SK-N-SH (cell line): ENCODE measurements at regions not wholly inside any gene's neighbourhood (a gene's known extent, or its start where the extent isn't known, plus 50 kb on each side); places are given as distances from the start of the nearest gene placed in this dataset.

Source experiments
- CTCF ChIA-PET: fragments of 300-600, 350-600 bp; formaldehyde crosslinking; extraction: SDS; loops from one replicate; lab custom pipeline; 2021; lab: Yijun Ruan, JAX
- POLR2A ChIA-PET: fragments of 350-600 bp; sonication (Branson Sonifier 250); formaldehyde crosslinking; extraction: SDS; loops from one replicate; lab custom pipeline; 2020; ENCODE audit warnings: antibody characterized with exemption, inconsistent platforms; lab: Yijun Ruan, JAX
- DNase-seq: peaks from one replicate; pipeline ENCODE4 v3.0.0; 2012
- H2AFZ ChIP-seq: fragments of 200-600 bp; sonication (generic); 2 replicates; pipeline ENCODE4 v1.8.1; 2016; ENCODE audit warnings: antibody characterized with exemption, mild to moderate bottlenecking, low read depth
- H3F3A ChIP-seq: fragments of 200-600 bp; sonication (generic); replicated peaks from 2 replicates; pipeline ENCODE3; 2016; ENCODE audit warnings: antibody characterized with exemption, mild to moderate bottlenecking; ENCODE audit not compliant: insufficient read depth
- H3K27ac ChIP-seq, 2 experiments: fragments of 200-500 bp in 1 of 2; fragments of 200-600 bp in 1 of 2; sonication (Bioruptor generic) in 1 of 2; sonication (generic), shearing (Covaris generic) in 1 of 2; 2 replicates each; pipeline versions ENCODE4 v1.5.1 to v1.6.1; 2014 to 2016; ENCODE audit warnings: low read depth in 2 of 2, inconsistent platforms in 1 of 2, low read length in 1 of 2, mild to moderate bottlenecking in 1 of 2, mixed read lengths in 1 of 2
- H3K27me3 ChIP-seq: fragments of 200-600 bp; sonication (generic), shearing (Covaris generic); 2 replicates; pipeline ENCODE4 v1.6.1; 2016; ENCODE audit warnings: mixed run types; ENCODE audit not compliant: insufficient read depth
- H3K36me3 ChIP-seq, 2 experiments: fragments of 200-500 bp in 1 of 2; fragments of 200-600 bp in 1 of 2; sonication (Bioruptor generic) in 1 of 2; sonication (generic) in 1 of 2; replicated peaks in 1 of 2; 2 replicates each; pipeline versions ENCODE3 to v1.5.1; 2014 to 2016; ENCODE audit warnings: low read length in 1 of 2, mild to moderate bottlenecking in 1 of 2; ENCODE audit not compliant: insufficient read depth in 2 of 2, control insufficient read depth in 1 of 2
- H3K4me1 ChIP-seq, 2 experiments: fragments of 200-500 bp in 1 of 2; fragments of 200-600 bp in 1 of 2; sonication (Bioruptor generic) in 1 of 2; sonication (generic), shearing (Covaris generic) in 1 of 2; 2 replicates each; pipeline versions ENCODE4 v1.5.1 to v1.6.1; 2014 to 2016; ENCODE audit warnings: low read depth in 1 of 2, low read length in 1 of 2, mixed run types in 1 of 2; ENCODE audit not compliant: insufficient read depth in 2 of 2, control insufficient read depth in 1 of 2
- H3K4me2 ChIP-seq: fragments of 200-600 bp; sonication (generic), shearing (Covaris generic); 2 replicates; pipeline ENCODE4 v1.6.1; 2017; ENCODE audit warnings: mixed run types
- H3K4me3 ChIP-seq, 2 experiments: fragments of 200-500 bp in 1 of 2; fragments of 200-600 bp in 1 of 2; sonication (Bioruptor generic) in 1 of 2; sonication (generic), shearing (Covaris generic) in 1 of 2; 2 replicates each; pipeline versions ENCODE4 v1.5.1 to v1.8.1; 2014 to 2016; ENCODE audit warnings: low read depth in 2 of 2, inconsistent platforms in 1 of 2, low read length in 1 of 2, mild to moderate bottlenecking in 1 of 2, mixed read lengths in 1 of 2, moderate library complexity in 1 of 2
- H3K79me2 ChIP-seq: fragments of 200-600 bp; sonication (generic); 2 replicates; pipeline ENCODE4 v1.8.1; 2017; ENCODE audit warnings: mild to moderate bottlenecking; ENCODE audit not compliant: insufficient read depth
- H3K9ac ChIP-seq: fragments of 200-600 bp; sonication (generic); 2 replicates; pipeline ENCODE4 v1.6.1; 2017; ENCODE audit warnings: mixed run types
- H3K9me2 ChIP-seq: fragments of 200-600 bp; sonication (generic); 2 replicates; pipeline ENCODE4 v1.6.1; 2017; ENCODE audit warnings: mixed run types
- H3K9me3 ChIP-seq: fragments of 200-600 bp; sonication (generic); 2 replicates; pipeline ENCODE4 v1.6.1; 2017; ENCODE audit warnings: mixed run types, mild to moderate bottlenecking, moderate library complexity
- H4K20me1 ChIP-seq: fragments of 200-600 bp; sonication (generic); 2 replicates; pipeline ENCODE4 v1.6.1; 2017; ENCODE audit warnings: mild to moderate bottlenecking, mixed run types; ENCODE audit not compliant: insufficient read depth
- EP300 ChIP-seq, 2 experiments: IDR thresholded peaks; 2 replicates each; pipeline versions ENCODE4 v1.4.0 to v1.6.1; 2012; ENCODE audit warnings: borderline replicate concordance in 1 of 2, low read depth in 1 of 2, low read length in 1 of 2
- EZH2phosphoT487 ChIP-seq: fragments of 200-600 bp; sonication (generic); IDR thresholded peaks from 2 replicates; pipeline ENCODE4 v1.6.1; 2017; ENCODE audit warnings: low read depth, mixed run types, mild to moderate bottlenecking, antibody characterized with exemption, moderate library complexity, borderline replicate concordance
- FOSL2 ChIP-seq: IDR thresholded peaks from 2 replicates; pipeline ENCODE4 v1.4.0; 2012; ENCODE audit warnings: low read depth, mild to moderate bottlenecking, moderate library complexity, borderline replicate concordance
- FOXJ3 ChIP-seq: sonication (generic); formaldehyde crosslinking; IDR thresholded peaks from 2 replicates; pipeline ENCODE4 v1.5.1; 2020; ENCODE audit warnings: mild to moderate bottlenecking, missing genetic modification reagents
- FOXM1 ChIP-seq: IDR thresholded peaks from 2 replicates; pipeline ENCODE4 v1.4.0; 2012; ENCODE audit warnings: low read depth, mild to moderate bottlenecking
- GABPA ChIP-seq: IDR thresholded peaks from 2 replicates; pipeline ENCODE4 v1.4.0; 2012; ENCODE audit warnings: low read depth, mild to moderate bottlenecking
- GATA2 ChIP-seq: sonication (generic); formaldehyde crosslinking; IDR thresholded peaks from 2 replicates; pipeline ENCODE4 v1.5.0; 2020; ENCODE audit warnings: mild to moderate bottlenecking, missing genetic modification reagents
- JUND ChIP-seq: IDR thresholded peaks from 2 replicates; pipeline ENCODE4 v1.4.0; 2012
- MEF2A ChIP-seq: IDR thresholded peaks from 2 replicates; pipeline ENCODE4 v1.4.0; 2012; ENCODE audit warnings: low read depth, borderline replicate concordance
- POLR2AphosphoS5 ChIP-seq: IDR thresholded peaks from 2 replicates; pipeline ENCODE4 v1.6.1; 2012; ENCODE audit warnings: low read depth, low read length
- RAD21 ChIP-seq: IDR thresholded peaks from 2 replicates; pipeline ENCODE4 v1.6.1; 2012; ENCODE audit warnings: mild to moderate bottlenecking, low read length
- RFX5 ChIP-seq: IDR thresholded peaks from 2 replicates; pipeline ENCODE4 v1.6.1; 2012; ENCODE audit warnings: mild to moderate bottlenecking, improper control_type of control experiment, low read length
- RXRA ChIP-seq: IDR thresholded peaks from 2 replicates; pipeline ENCODE4 v1.4.0; 2012; ENCODE audit warnings: low read depth, mild to moderate bottlenecking, borderline replicate concordance
- SIN3A ChIP-seq: IDR thresholded peaks from 2 replicates; pipeline ENCODE4 v1.6.1; 2012; ENCODE audit warnings: low read depth, mild to moderate bottlenecking, low read length, moderate library complexity, borderline replicate concordance
- SMC3 ChIP-seq: IDR thresholded peaks from 2 replicates; pipeline ENCODE4 v1.6.1; 2012; ENCODE audit warnings: low read depth, low read length, improper control_type of control experiment
- TAF1 ChIP-seq: IDR thresholded peaks from 2 replicates; pipeline ENCODE4 v1.6.1; 2012; ENCODE audit warnings: low read depth, mild to moderate bottlenecking, low read length, moderate library complexity, borderline replicate concordance
- TEAD4 ChIP-seq: IDR thresholded peaks from 2 replicates; pipeline ENCODE4 v1.4.0; 2012; ENCODE audit warnings: mild to moderate bottlenecking, borderline replicate concordance; ENCODE audit not compliant: insufficient read depth
- YY1 ChIP-seq: IDR thresholded peaks from 2 replicates; pipeline ENCODE4 v1.4.0; 2012; ENCODE audit warnings: low read depth, mild to moderate bottlenecking
- WGBS: methylation state at CpG from one replicate; pipeline ENCODE4 v1.1.6; 2017; ENCODE audit warnings: low lambda C conversion rate; 5-methylcytosine and 5-hydroxymethylcytosine counted together
- TF ChIP-seq, protein P1 (sequence below): fragments of 150-350 bp; IDR thresholded peaks from 2 replicates; pipeline ENCODE4 v1.6.1; 2017; ENCODE audit warnings: antibody characterized with exemption, low read length, low read depth, borderline replicate concordance
- TF ChIP-seq, protein P2 (sequence below): IDR thresholded peaks from 2 replicates; pipeline ENCODE4 v1.4.0; 2012; ENCODE audit warnings: low read depth, borderline replicate concordance
- TF ChIP-seq, protein P3 (sequence below): fragments of 200-600 bp; sonication (generic); IDR thresholded peaks from 2 replicates; pipeline ENCODE4 v1.6.1; 2017; ENCODE audit warnings: antibody characterized with exemption, mild to moderate bottlenecking, moderate library complexity

DNA sequence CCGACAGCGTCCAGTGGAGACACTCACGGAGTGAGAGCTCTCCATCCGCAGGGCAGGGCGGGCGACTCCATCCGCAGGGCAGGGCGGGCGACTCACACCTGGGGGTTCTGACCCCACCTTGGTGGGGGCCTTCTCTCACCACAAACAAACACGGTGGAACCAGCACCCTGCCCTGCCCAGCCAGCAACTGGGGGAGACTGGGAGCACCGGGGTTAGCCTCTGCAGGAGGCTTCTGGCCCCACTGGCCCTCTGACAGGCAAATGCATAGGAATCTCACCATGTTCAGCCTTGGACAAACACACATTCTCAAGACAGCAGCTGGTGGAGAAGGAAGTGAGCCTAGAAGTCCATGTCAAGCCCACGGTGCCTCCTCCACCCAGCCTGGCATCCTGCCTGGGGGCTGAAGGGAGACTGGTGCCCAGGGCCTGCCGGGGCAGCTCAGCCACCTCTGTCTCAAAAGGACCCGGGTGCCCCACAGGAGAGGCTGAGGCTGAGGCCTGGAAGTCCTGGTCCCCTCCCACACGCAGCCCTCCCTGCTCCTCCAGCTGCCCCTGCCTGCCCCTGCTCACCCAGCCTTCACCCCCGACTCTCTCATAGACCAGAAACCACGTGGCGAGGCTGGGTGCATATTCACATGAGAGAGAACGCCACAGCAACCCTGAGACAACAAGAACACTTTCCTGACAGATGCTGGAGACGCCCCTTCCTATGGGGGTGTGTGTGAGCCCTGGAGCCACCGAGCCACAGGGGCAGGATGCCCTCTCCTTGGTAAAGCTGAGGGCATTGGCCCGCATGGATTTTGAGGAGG lies 98.4 kb upstream of the B3GAT1 start:
- 41% methylated on average over 9 of the region's 22 CpGs for WGBS
- no peaks in the 10 kb centered on the region for H3K9me2 ChIP-seq
- H3K79me2 ChIP-seq, result no peaks in the 10 kb centered on the region
- H3K36me3 ChIP-seq, result no peaks in the 10 kb centered on the region
- H2AFZ ChIP-seq, result no peak overlapping the region
- H4K20me1 ChIP-seq, result no peaks in the 10 kb centered on the region
- no peak overlapping the region for H3K4me2 ChIP-seq
- H3K9me3 ChIP-seq, result no peaks in the 10 kb centered on the region
- no peak overlapping the region for H3K27ac ChIP-seq
- TF ChIP-seq GABPA (no peak), POLR2AphosphoS5 (no peak), YY1 (no peak), EZH2phosphoT487 (no peak), TEAD4 (no peak), TAF1 (no peak), JUND (no peak), RXRA (no peak), SMC3 (no peak), FOSL2 (no peak), GATA2 (no peak), EP300 (IDR thresholded peaks at IDR 0.05; ENCODE audit: borderline replicate concordance in 1 of 2, low read depth in 1 of 2, low read length in 1 of 2) (no peak), FOXM1 (no peak), MEF2A (no peak), FOXJ3 (CRISPR knock-in tag) (no peak)
- TF ChIP-seq, protein P1, sequence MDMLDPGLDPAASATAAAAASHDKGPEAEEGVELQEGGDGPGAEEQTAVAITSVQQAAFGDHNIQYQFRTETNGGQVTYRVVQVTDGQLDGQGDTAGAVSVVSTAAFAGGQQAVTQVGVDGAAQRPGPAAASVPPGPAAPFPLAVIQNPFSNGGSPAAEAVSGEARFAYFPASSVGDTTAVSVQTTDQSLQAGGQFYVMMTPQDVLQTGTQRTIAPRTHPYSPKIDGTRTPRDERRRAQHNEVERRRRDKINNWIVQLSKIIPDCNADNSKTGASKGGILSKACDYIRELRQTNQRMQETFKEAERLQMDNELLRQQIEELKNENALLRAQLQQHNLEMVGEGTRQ, result no peak
- no peak for DNase-seq
- CTCF ChIA-PET, result interaction anchor here (1.4 kb wide), 1 partner anchor 9 kb away, joined by 3 read pairs; no protein-coding TSS in a partner anchor
- POLR2A ChIA-PET, result no interaction called here
- H3K27me3 ChIP-seq, result no peaks in the 10 kb centered on the region
- H3K4me1 ChIP-seq, result peaks cover 0 to 2% of the 10 kb centered on the region in 2 experiments; a peak in 1 of 4 replicates
- no peak overlapping the region for H3K9ac ChIP-seq
- no peaks in the 10 kb centered on the region for H3F3A ChIP-seq
- H3K4me3 ChIP-seq, result no peak overlapping the region

DNA sequence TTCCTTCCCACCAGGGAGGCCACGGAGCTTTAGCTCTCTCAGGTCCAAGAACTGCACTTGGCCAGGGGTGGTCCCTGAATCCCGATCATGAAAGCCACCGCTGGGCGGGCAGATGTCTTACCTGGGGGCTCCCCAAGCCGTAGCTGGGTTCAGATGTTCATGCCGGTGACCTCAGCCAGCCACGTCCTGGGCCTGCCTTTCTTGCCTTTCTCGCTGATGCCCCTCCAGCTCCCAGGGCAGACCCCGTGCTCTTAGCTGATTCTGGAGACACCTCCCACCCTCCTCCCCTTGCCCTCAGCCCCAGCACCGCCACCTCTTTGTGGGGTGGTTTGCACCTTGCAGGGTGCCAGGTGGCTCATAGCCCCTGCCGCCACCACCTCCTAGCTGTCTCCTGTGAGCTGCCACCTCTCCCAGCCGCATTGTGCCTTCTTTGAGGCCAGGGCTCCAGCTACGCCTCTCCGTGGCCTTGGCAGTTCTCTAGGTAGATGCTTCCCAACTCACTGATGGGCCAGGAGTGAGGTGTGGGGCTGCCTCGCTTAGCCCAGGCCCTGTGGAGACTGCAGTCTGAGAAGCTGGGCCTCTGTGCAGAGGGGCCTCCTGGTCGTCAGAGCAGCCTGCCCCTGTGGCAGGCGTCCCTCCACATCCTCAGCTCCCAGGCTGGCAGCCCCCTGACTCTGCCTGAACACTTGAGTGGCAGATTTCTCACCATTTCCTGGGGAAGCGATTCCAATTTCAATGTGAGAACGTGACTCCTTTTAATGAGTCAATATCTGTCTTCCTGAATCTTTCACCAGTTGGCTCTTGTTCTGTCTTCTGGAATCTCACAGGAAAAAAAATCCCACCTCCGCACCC lies 97.6 kb upstream of the B3GAT1 start:
- Histone ChIP-seq H3K4me2 (no peak overlapping the region), H4K20me1 (no peaks in the 10 kb centered on the region), H3K9me2 (no peaks in the 10 kb centered on the region), H3K79me2 (no peaks in the 10 kb centered on the region), H3K36me3 (no peaks in the 10 kb centered on the region), H3F3A (no peaks in the 10 kb centered on the region), H3K9ac (no peak overlapping the region), H2AFZ (no peak overlapping the region), H3K9me3 (no peaks in the 10 kb centered on the region), H3K27me3 (no peaks in the 10 kb centered on the region), H3K27ac (no peak overlapping the region), H3K4me3 (no peak overlapping the region), H3K4me1 (peaks cover 0 to 5% of the 10 kb centered on the region in 2 experiments; a peak in 1 of 4 replicates)
- 26% methylated on average over 12 of the region's 20 CpGs for WGBS
- DNase-seq, result no peak
- CTCF ChIA-PET, result no interaction called here
- POLR2A ChIA-PET, result no interaction called here
- TF ChIP-seq, protein P2, sequence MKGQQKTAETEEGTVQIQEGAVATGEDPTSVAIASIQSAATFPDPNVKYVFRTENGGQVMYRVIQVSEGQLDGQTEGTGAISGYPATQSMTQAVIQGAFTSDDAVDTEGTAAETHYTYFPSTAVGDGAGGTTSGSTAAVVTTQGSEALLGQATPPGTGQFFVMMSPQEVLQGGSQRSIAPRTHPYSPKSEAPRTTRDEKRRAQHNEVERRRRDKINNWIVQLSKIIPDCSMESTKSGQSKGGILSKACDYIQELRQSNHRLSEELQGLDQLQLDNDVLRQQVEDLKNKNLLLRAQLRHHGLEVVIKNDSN, result no peak
- no peak for TF ChIP-seq YY1
- TF ChIP-seq, protein P1, result no peak
- TF ChIP-seq FOXJ3 (CRISPR knock-in tag), result no peak
- no peak for TF ChIP-seq RFX5
- TF ChIP-seq, protein P3, sequence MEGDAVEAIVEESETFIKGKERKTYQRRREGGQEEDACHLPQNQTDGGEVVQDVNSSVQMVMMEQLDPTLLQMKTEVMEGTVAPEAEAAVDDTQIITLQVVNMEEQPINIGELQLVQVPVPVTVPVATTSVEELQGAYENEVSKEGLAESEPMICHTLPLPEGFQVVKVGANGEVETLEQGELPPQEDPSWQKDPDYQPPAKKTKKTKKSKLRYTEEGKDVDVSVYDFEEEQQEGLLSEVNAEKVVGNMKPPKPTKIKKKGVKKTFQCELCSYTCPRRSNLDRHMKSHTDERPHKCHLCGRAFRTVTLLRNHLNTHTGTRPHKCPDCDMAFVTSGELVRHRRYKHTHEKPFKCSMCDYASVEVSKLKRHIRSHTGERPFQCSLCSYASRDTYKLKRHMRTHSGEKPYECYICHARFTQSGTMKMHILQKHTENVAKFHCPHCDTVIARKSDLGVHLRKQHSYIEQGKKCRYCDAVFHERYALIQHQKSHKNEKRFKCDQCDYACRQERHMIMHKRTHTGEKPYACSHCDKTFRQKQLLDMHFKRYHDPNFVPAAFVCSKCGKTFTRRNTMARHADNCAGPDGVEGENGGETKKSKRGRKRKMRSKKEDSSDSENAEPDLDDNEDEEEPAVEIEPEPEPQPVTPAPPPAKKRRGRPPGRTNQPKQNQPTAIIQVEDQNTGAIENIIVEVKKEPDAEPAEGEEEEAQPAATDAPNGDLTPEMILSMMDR, result no peak
- no peak for TF ChIP-seq FOSL2
- no peak for TF ChIP-seq EP300 (IDR thresholded peaks at IDR 0.05; ENCODE audit: borderline replicate concordance in 1 of 2, low read depth in 1 of 2, low read length in 1 of 2)
- TF ChIP-seq GABPA, result no peak
- TF ChIP-seq SIN3A, result no peak
- no peak for TF ChIP-seq RAD21
- no peak for TF ChIP-seq TEAD4
